CD4-positive, alpha-beta T cell treated with Interleukin-21 for 1 hour (primary cell): ENCODE measurements at regions not wholly inside any gene's neighbourhood (a gene's known extent, or its start where the extent isn't known, plus 50 kb on each side); places are given as distances from the start of the nearest gene placed in this dataset.
A peak's percentile ranks its signal among the peaks of the same experiment; 100 is the strongest.

Experiments
- DNase-seq: peaks from one replicate; pipeline ENCODE4 v3.0.0-alpha.2; 2020

- no peak for DNase-seq
These were observed 86.8 kb downstream of the CCT6B start for GRCh38 chr17:34874478-34874877.

GRCh38 chr17:34872640-34873039 is 88.6 kb downstream of the CCT6B start:
- no peak for DNase-seq

- DNase-seq, result no peak
These were observed 91.6 kb downstream of the CCT6B start for GRCh38 chr17:34869641-34870040.

GRCh38 chr17:34865716-34866115 is 95.5 kb downstream of the CCT6B start:
- DNase-seq, result no peak

GRCh38 chr17:34862384-34862783 is 98.9 kb downstream of the CCT6B start:
- DNase-seq, result no peak

- DNase-seq, result no peak
These were observed 99.4 kb downstream of the CCT6B start for GRCh38 chr17:34861864-34862263.

- no peak for DNase-seq
These were observed 101.6 kb downstream of the CCT6B start for GRCh38 chr17:34859652-34860051.

GRCh38 chr17:34858591-34859565 is 102.4 kb downstream of the CCT6B start:
- no peak for DNase-seq

GRCh38 chr17:34853924-34854323 is 107.3 kb downstream of the CCT6B start:
- no peak for DNase-seq

GRCh38 chr17:34852614-34853013 is 108.6 kb downstream of the CCT6B start:
- no peak for DNase-seq

GRCh38 chr17:34851961-34852540 is 109.2 kb downstream of the CCT6B start:
- no peak for DNase-seq

- no peak for DNase-seq
These were observed 110.3 kb downstream of the CCT6B start for GRCh38 chr17:34850964-34851363.

- no peak for DNase-seq
These were observed 111.2 kb downstream of the CCT6B start for GRCh38 chr17:34850023-34850422.

- DNase-seq, result no peak
These were observed 113.3 kb downstream of the CCT6B start for GRCh38 chr17:34847938-34848337.

- DNase-seq, result no peak
These were observed 116.0 kb downstream of the CCT6B start for GRCh38 chr17:34845296-34845695.

- DNase-seq, result peak; percentile 19
These were observed 117.6 kb downstream of the CCT6B start for GRCh38 chr17:34843682-34844081.

GRCh38 chr17:34842235-34842634 is 119.0 kb downstream of the CCT6B start:
- no peak for DNase-seq

GRCh38 chr17:34841467-34841866 is 119.8 kb downstream of the CCT6B start:
- DNase-seq, result no peak

GRCh38 chr17:34840750-34841149 is 120.5 kb downstream of the CCT6B start:
- DNase-seq, result peak; percentile 33

- DNase-seq, result no peak
These were observed 123.3 kb downstream of the CCT6B start for GRCh38 chr17:34837876-34838478.

- no peak for DNase-seq
These were observed 128.9 kb downstream of the CCT6B start for GRCh38 chr17:34832376-34832775.

- no peak for DNase-seq
These were observed 134.3 kb downstream of the CCT6B start for GRCh38 chr17:34827008-34827407.

GRCh38 chr17:34826332-34826731 is 134.9 kb downstream of the CCT6B start:
- no peak for DNase-seq

- no peak for DNase-seq
These were observed 135.4 kb downstream of the CCT6B start for GRCh38 chr17:34825884-34826283.
